NCI-H1930 (cell line): ENCODE measurements at regions not wholly inside any gene's neighbourhood (a gene's known extent, or its start where the extent isn't known, plus 50 kb on each side); places are given as distances from the start of the nearest gene placed in this dataset.

Experiments used
- DNase-seq, 2 experiments: peaks; one replicate each; lab custom pipeline; 2025; lab: John Stamatoyannopoulos, UW

DNA sequence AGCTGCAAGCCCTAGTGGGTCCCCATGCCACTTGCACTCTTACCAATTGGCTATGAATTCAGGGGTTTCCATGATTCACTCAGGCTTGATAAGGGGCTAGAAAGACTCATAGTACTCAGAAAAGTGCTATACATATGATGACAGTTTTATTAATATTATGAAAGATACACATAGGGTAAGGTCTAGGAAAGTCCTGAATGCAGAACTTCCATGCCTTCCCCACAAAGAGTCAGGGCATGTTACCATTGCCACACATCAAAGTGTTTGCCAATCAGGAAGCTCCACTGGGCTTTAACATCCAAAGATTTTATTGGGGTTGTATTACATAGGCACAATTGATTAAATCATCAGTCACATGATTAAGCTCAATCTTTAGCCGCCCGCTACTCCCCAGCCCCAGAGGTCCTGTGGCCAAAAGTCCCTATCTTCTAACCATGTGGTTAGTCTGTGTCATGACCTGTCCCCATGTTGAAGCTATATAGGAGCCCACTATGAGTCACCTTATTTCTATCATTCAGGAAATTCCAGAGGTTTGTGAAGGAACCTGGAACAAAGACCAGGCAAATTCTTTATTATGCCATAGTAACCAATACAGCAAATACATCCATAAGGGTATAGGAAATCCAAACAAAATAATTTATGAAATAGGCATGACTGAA is 635.6 kb downstream of the STPG2 start:
- DNase-seq = no peak
